ENCODE measurements at regions not wholly inside any gene's neighbourhood (a gene's known extent, or its start where the extent isn't known, plus 50 kb on each side); places are given as distances from the start of the nearest gene placed in this dataset.

DNA sequence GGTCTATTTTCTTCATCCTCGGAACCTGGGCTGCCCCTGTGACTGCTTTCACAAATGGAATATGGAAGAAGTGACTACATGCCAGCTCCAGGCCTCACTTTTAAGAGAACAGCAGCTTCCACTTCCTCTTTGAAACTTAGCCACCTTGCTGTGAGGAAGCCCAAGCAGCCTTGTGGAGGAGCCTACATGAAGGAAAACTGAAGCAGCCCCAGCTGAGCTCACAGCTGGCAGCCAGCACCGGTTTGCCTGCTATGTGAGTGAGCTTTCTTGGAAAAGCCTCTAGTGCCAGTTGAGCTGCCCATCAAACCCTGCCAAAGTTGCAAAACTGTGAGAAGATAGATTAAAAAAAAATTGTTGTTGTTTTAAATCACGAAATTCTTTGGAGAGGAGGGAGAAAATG lies 498.0 kb upstream of the PROK2 start:
- Histone ChIP-seq H3K27ac (ENCODE audit: insufficient read length, low read depth, low read length) (no peak overlapping the region), H3K4ac (ENCODE audit: low read depth, low read length) (no peak overlapping the region), H2BK12ac (ENCODE audit: insufficient read length, low read depth, low read length) (no peak overlapping the region), H3K23ac (ENCODE audit: insufficient read length, low read depth, low read length) (no peak overlapping the region), H3K18ac (ENCODE audit: insufficient read length, low read depth, low read length) (no peak overlapping the region), H2BK5ac (ENCODE audit: insufficient read length, low read length) (no peak overlapping the region), H3K4me2 (ENCODE audit: insufficient read depth, insufficient read length, low read length) (no peak overlapping the region), H3K9ac (ENCODE audit: extremely low read depth, insufficient read length, low read length) (no peak overlapping the region), H2AK5ac (ENCODE audit: insufficient read length, low read length) (no peak overlapping the region), H2AFZ (ENCODE audit: low read length) (no peak overlapping the region), H2BK15ac (ENCODE audit: low read depth, low read length) (no peak overlapping the region), H3K23me2 (ENCODE audit: insufficient read length, low read depth, low read length, poor library complexity, severe bottlenecking) (no peaks in the 10 kb centered on the region), H3K27me3 (ENCODE audit: insufficient read depth, low read length) (no peaks in the 10 kb centered on the region), H2BK120ac (ENCODE audit: low read depth, low read length, poor library complexity, severe bottlenecking) (no peak overlapping the region), H3K14ac (ENCODE audit: insufficient read depth, low read length) (no peak overlapping the region), H3K79me1 (ENCODE audit: insufficient read depth, low read depth, low read length, poor library complexity, severe bottlenecking) (no peaks in the 10 kb centered on the region), H4K5ac (ENCODE audit: insufficient read length, low read depth, low read length) (no peak overlapping the region), H2BK20ac (ENCODE audit: low read depth, low read length, poor library complexity, severe bottlenecking) (no peak overlapping the region), H3K56ac (ENCODE audit: insufficient read length, low read depth, low read length) (no peak overlapping the region), H4K20me1 (ENCODE audit: control insufficient read depth, insufficient read depth, insufficient read length) (no peaks in the 10 kb centered on the region), H3T11ph (ENCODE audit: low read length) (no peak overlapping the region), H4K91ac (ENCODE audit: insufficient read length, low read depth, low read length) (no peak overlapping the region), H3K4me1 (ENCODE audit: insufficient read depth, low read length) (no peaks in the 10 kb centered on the region; the same call in 1 of the 2 replicates), H4K8ac (replicated peaks; ENCODE audit: insufficient read length, low read depth, low read length) (no peak overlapping the region), H3K9me3 (ENCODE audit: control insufficient read depth, low read depth, low read length) (no peaks in the 10 kb centered on the region), H3K79me2 (ENCODE audit: insufficient read depth, low read length) (no peaks in the 10 kb centered on the region)
- Mint-ChIP-seq H3K9me3 (peaks cover 2 to 3% of the 10 kb centered on the region in 2 experiments; a peak in 2 of 5 replicates), H3K4me1 (peaks cover 0 to 10% of the 10 kb centered on the region in 2 experiments; a peak in 1 of 4 replicates), H3K27me3 (ENCODE audit: low read depth) (peaks cover 15% of the 10 kb centered on the region), H3K4me3 (no peak overlapping the region), H3K36me3 (ENCODE audit: insufficient read depth in 1 of 3, low read depth in 3 of 3) (peaks cover 0 to 10% (median 5%) of the 10 kb centered on the region in 3 experiments; a peak in 4 of 7 replicates), H3K27ac (no peak overlapping the region)
- TF ChIP-seq, protein P1, sequence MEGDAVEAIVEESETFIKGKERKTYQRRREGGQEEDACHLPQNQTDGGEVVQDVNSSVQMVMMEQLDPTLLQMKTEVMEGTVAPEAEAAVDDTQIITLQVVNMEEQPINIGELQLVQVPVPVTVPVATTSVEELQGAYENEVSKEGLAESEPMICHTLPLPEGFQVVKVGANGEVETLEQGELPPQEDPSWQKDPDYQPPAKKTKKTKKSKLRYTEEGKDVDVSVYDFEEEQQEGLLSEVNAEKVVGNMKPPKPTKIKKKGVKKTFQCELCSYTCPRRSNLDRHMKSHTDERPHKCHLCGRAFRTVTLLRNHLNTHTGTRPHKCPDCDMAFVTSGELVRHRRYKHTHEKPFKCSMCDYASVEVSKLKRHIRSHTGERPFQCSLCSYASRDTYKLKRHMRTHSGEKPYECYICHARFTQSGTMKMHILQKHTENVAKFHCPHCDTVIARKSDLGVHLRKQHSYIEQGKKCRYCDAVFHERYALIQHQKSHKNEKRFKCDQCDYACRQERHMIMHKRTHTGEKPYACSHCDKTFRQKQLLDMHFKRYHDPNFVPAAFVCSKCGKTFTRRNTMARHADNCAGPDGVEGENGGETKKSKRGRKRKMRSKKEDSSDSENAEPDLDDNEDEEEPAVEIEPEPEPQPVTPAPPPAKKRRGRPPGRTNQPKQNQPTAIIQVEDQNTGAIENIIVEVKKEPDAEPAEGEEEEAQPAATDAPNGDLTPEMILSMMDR (conservative IDR thresholded peaks at IDR 0.05), result no peak
- WGBS (ENCODE audit: extremely low coverage, insufficient read length, low lambda C conversion rate), result no CpG with 5 or more reads among the region's 3 CpGs
- no peak for DNase-seq

Data from H9 (cell line).